Thyroid gland (tissue), 4 donors: ENCODE measurements at regions not wholly inside any gene's neighbourhood (a gene's known extent, or its start where the extent isn't known, plus 50 kb on each side); places are given as distances from the start of the nearest gene placed in this dataset.

Experiments
- DNase-seq, 2 donors: peaks; one replicate each; pipeline ENCODE4 v3.0.0-alpha.2; 2019
- H3K27ac ChIP-seq, 3 donors: fragments of 200-600 bp; sonication (generic); 1 replicate in 2 of 3; 2 replicates in 1 of 3; pipeline ENCODE4 v1.5.1; 2016 to 2019; ENCODE audit warnings: mild to moderate bottlenecking in 1 of 3, moderate library complexity in 1 of 3
- H3K27me3 ChIP-seq: fragments of 200-600 bp; sonication (generic); one replicate; pipeline ENCODE4 v1.5.1; 2019
- H3K36me3 ChIP-seq, 2 donors: fragments of 200-600 bp; sonication (generic); one replicate each; pipeline ENCODE4 v1.5.1; 2016 to 2019
- H3K4me1 ChIP-seq, 2 donors: fragments of 200-600 bp; sonication (generic); one replicate each; pipeline ENCODE4 v1.5.1; 2017 to 2019
- H3K4me3 ChIP-seq, 3 donors: fragments of 200-600 bp; sonication (generic); replicated peaks in 1 of 3; 1 replicate in 2 of 3; 2 replicates in 1 of 3; pipeline ENCODE4 v1.5.1; 2016; ENCODE audit warnings: mild to moderate bottlenecking in 1 of 3
- H3K9me3 ChIP-seq: fragments of 200-600 bp; sonication (generic); one replicate; pipeline ENCODE4 v1.5.1; 2017
- CTCF ChIP-seq, 6 experiments: fragments of 200-600 bp in 3 of 6; fragments of 450-650 bp in 3 of 6; sonication (generic) in 3 of 6; IDR thresholded peaks; one replicate each; pipeline ENCODE4 v1.5.1; 2016 to 2019; ENCODE audit warnings: antibody characterized with exemption in 6 of 6, mild to moderate bottlenecking in 2 of 6, inconsistent platforms in 1 of 6, moderate library complexity in 1 of 6
- POLR2A ChIP-seq, 2 donors: fragments of 450-650 bp; IDR thresholded peaks; one replicate each; pipeline ENCODE4 v1.6.1; 2017; ENCODE audit warnings: antibody characterized with exemption in 2 of 2, mild to moderate bottlenecking in 2 of 2, moderate library complexity in 1 of 2
- WGBS, 2 donors: methylation state at CpG; one replicate each; pipeline ENCODE4 v1.1.5; 2017; 5-methylcytosine and 5-hydroxymethylcytosine counted together
- intact Hi-C: fragments of 100-400 bp; cut with DNase I; formaldehyde crosslinking; loops from one replicate; pipeline ENCODE4 v1.15.1; 2023

GRCh38 chr5:105263515-105263914, 1700.9 kb upstream of the NUDT12 start:
- H3K27ac ChIP-seq = no peak overlapping the region
- H3K4me1 ChIP-seq = no peaks in the 10 kb centered on the region
- no peaks in the 10 kb centered on the region for H3K36me3 ChIP-seq
- intact Hi-C loops = no loop called here
- 77 to 79% methylated on average over 1 of the region's 1 CpG for WGBS, 2 donors
- TF ChIP-seq POLR2A (IDR thresholded peaks at IDR 0.05) (no peak), CTCF (IDR thresholded peaks at IDR 0.05) (no peak)
- H3K9me3 ChIP-seq = no peaks in the 10 kb centered on the region
- H3K4me3 ChIP-seq = no peak overlapping the region
- DNase-seq = no peak
- H3K27me3 ChIP-seq = no peaks in the 10 kb centered on the region

GRCh38 chr5:105259581-105260217, 1697.1 kb upstream of the NUDT12 start:
- Histone ChIP-seq H3K36me3 (no peaks in the 10 kb centered on the region), H3K9me3 (no peaks in the 10 kb centered on the region), H3K27me3 (no peaks in the 10 kb centered on the region), H3K4me1 (no peaks in the 10 kb centered on the region), H3K27ac (no peak overlapping the region), H3K4me3 (no peak overlapping the region)
- no peak for DNase-seq
- TF ChIP-seq POLR2A (IDR thresholded peaks at IDR 0.05) = no peak
- no peak for TF ChIP-seq CTCF (IDR thresholded peaks at IDR 0.05)
- 75 to 79% methylated on average over 5 of the region's 5 CpGs for WGBS, 2 donors
- intact Hi-C loops = no loop called here

- DNase-seq = no peak
- no peaks in the 10 kb centered on the region for H3K27me3 ChIP-seq
- no peaks in the 10 kb centered on the region for H3K4me1 ChIP-seq
- H3K36me3 ChIP-seq = no peaks in the 10 kb centered on the region
- H3K4me3 ChIP-seq = no peak overlapping the region
- no peaks in the 10 kb centered on the region for H3K9me3 ChIP-seq
- intact Hi-C loops = no loop called here
- no peak overlapping the region for H3K27ac ChIP-seq
- 71 to 77% methylated on average over 3 of the region's 3 CpGs for whole genome bisulfite sequencing, 2 donors
- no peak for TF ChIP-seq POLR2A (IDR thresholded peaks at IDR 0.05)
- TF ChIP-seq CTCF (IDR thresholded peaks at IDR 0.05) = no peak
These were observed 1676.0 kb upstream of the NUDT12 start for GRCh38 chr5:105238561-105238960.

GRCh38 chr5:105230516-105231157, 1668.0 kb upstream of the NUDT12 start:
- intact Hi-C loops = no loop called here
- no peaks in the 10 kb centered on the region for H3K27me3 ChIP-seq
- H3K4me3 ChIP-seq = no peak overlapping the region
- no peak for TF ChIP-seq CTCF (IDR thresholded peaks at IDR 0.05)
- TF ChIP-seq POLR2A (IDR thresholded peaks at IDR 0.05) = no peak
- no peak for DNase-seq
- no peaks in the 10 kb centered on the region for H3K4me1 ChIP-seq
- H3K27ac ChIP-seq = no peak overlapping the region
- 64 to 70% methylated on average over 4 of the region's 4 CpGs for WGBS, 2 donors
- H3K9me3 ChIP-seq = no peaks in the 10 kb centered on the region
- H3K36me3 ChIP-seq = no peaks in the 10 kb centered on the region

GRCh38 chr5:105218018-105218417, 1655.4 kb upstream of the NUDT12 start:
- Histone ChIP-seq H3K27me3 (no peaks in the 10 kb centered on the region), H3K27ac (no peak overlapping the region), H3K36me3 (no peaks in the 10 kb centered on the region), H3K4me3 (no peak overlapping the region), H3K4me1 (no peaks in the 10 kb centered on the region), H3K9me3 (no peaks in the 10 kb centered on the region)
- intact Hi-C loops = no loop called here
- no peak for TF ChIP-seq POLR2A (IDR thresholded peaks at IDR 0.05)
- no peak for TF ChIP-seq CTCF (IDR thresholded peaks at IDR 0.05)
- no peak for DNase-seq
- 46 to 49% methylated on average over 1 of the region's 1 CpG for WGBS, 2 donors
